NCI-H446 (cell line): ENCODE measurements at regions not wholly inside any gene's neighbourhood (a gene's known extent, or its start where the extent isn't known, plus 50 kb on each side); places are given as distances from the start of the nearest gene placed in this dataset.
"Not testable (repeated sequence)": the region's sequence is repeated elsewhere in the genome, so short reads cannot be mapped to it uniquely, and the experiment has no call there.

Experiments used
- DNase-seq, 2 experiments: peaks; one replicate each; lab custom pipeline; 2025; lab: John Stamatoyannopoulos, UW

DNA sequence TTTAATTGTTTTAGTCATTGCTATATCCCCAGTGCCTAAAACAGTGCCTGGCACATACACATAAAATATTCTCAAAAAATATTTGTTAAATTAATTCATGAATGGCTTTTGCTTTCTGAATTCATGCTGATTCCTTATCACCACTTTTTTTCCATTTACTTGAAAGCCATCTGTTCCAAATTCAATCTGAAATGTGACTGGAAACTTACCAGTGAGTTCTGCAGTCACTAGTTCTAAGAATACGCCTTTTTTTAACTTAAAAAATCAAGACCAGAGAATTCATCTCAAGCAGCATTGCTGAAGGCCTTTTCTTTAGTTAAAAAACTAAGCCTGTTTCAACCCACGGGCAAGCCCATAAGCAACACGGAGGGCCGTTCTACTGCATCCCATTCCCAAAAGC, 114.0 kb upstream of the ERCC4 start:
- DNase-seq: no peak

DNA sequence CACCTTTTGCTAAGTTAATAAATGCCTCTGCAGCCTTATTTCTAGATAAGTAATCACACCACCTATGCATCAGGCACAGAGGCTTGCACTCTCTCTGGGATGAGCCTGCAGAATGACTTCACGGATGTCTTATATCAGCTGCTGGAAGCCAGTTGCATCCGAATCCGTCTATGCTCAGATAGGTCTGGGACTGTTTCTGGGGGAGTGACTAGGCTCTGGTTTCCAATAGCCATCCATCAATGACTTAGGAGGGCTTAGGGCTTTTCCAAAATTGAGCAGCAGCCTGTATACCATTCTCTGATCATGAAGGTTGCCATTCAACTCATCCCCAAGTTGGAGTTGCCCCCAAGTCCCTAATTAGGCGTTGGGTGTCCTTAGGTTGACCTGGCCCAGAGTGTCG, 113.3 kb upstream of the ERCC4 start:
- DNase-seq: no peak

DNA sequence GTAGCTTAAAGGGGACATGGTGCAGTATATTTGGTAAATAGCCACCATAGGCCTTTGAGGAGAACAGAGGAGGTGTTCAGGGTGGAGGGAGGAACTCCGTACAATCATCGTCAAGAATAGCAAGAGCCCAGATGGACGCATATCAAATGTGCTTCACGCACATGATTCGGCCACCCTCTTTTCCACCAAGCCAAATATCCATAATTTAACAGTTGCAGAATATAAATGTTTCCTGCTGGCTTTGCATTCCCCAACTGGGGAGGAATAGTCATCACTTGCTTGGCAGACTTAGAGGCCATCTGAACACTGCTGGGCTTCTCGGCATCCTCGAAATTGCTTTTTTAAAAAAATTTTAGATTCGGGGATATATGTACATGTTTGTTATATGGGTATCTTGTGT, 111.9 kb upstream of the ERCC4 start:
- no peak for DNase-seq

DNA sequence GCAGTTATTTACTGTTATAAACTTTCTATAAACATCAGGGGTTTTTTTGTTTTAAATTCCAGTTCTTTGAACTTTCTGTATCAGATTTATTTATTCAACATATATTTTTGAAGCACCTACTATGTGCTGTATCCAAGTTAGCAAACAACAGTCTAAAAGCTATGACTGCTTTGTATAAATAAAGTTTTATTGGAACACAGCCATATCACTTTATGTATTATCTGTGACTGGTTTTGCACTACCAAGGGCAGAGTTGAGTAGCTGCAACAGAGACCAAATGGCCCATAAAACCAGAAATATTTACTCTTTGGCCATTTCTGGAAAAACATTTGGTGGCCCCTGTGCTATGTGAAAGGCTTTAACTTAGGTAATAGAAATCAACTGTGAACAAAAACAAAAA, 110.2 kb upstream of the ERCC4 start:
- DNase-seq: no peak

DNA sequence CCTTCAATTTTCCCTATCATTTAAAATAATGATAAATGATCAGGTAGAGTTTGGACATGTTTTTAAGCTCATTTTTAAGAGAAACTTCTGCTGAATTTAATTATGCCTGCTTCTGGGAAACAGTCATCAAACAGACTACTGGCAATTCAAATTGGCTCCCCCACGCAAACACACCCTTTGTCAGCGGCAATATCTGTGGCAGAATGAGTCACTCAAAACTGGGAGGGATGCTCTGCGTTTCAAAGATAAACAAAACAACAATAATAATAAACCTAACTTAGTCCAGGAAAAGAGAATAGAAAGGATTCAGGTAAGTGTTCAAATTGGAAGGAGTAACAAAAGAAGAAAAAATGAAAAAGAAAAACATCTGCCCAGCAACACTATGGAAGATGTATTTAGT, 108.1 kb upstream of the ERCC4 start:
- DNase-seq: no peak

DNA sequence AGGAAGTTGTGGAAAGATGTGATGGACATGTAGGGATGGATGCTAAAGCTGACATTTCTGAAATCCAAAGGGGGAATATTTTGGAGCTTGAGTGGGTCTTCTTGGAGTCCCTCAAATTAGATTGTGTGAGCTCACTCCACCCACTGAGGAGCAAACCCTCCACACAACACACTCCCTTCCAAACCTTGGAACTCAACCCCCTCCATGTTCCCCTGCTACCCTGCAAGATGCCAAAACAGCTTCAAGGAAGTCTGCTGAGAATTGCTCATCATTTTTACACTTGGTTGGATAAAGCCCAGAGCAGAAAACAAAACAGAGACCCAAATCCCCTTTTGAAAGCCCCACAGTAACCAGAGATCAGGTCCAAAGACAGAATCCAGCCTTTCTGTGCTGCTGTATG, 103.3 kb upstream of the ERCC4 start:
- DNase-seq: no peak

DNA sequence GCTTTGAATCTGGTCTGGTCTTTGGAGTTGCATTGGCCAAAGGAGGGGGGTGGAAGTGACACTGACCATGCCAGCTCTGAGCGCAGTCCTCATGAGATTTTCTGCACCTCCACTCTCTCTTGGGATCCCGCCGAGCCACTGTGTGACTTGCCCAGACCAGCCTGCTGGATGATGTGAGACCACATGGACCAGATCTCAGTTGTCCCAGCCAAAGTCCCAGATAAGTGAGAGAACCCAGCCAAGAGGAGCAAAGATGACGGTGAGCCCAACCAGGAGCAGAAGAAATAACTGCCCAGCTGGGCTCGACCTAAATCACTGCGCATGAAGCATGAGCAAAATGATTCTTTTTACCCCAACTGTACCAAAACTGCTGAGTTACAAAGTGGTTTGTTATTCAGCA, 96.5 kb upstream of the ERCC4 start:
- DNase-seq: no peak

DNA sequence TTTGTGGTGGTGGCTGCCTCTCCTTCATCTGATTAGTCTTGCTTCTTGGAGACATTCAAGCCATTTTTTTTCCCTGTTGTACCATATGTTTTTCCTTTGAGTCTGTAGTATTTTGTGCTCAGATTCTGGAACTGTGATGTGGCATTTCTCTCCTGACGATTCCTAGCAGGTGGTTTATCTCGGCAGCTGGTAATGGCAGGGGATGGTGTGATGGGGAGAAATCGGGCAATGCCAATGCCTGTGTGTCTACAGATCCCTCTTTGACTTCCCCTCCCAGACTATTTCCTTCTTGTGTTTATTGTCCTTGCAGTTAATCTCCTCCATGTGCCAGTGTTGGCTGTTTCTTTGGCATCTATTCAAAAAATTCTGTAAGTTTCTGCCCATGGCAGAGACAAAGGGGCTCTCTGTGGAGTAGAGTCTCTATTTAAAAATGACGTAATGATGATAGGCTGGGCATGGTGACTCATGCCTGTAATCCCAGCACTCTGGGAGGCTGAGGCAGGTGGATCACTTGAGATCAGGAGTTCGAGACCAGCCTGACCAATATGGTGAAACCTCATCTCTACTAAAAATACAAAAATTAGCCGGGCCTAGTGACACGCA, 90.2 kb upstream of the ERCC4 start:
- DNase-seq: peak in 1 of 2 experiments; percentile 75

DNA sequence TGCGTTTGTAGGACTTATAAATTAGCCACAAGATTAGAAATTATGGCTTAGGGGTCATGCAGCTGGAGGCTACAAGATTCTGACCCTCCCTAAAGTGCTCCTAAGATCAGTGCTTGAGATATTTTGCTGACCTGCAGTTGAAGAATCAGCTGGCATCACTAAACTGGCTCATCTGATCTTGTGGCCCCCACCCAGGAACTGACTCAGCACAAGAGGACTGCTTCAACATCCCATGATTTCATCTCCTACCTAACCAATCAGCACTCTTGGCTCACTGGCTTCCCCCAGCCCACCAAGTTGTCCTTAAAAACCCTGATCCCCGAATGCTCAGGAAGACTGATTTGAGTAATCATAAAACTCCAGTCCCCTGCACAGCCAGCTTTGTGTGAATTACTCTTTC, 86.4 kb upstream of the ERCC4 start:
- DNase-seq: no peak

DNA sequence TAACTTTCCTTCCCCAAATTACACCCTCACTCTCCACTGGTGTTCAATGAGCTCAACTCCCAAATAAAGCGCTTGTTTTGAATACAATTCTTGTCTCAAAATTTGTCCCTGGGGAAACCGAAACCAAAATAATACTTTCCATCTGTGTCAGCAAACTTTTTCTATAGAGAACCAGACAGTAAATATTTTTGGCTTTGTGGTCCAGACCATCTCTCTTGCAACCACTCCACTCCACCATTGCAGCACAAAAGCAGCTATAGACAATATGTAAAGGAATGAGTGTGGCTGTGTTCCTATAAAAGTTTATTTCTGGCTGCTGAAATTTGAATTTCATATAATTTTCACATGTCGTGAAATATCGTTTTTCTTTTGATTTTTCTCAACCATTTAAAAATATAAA, 84.6 kb upstream of the ERCC4 start:
- DNase-seq: no peak

DNA sequence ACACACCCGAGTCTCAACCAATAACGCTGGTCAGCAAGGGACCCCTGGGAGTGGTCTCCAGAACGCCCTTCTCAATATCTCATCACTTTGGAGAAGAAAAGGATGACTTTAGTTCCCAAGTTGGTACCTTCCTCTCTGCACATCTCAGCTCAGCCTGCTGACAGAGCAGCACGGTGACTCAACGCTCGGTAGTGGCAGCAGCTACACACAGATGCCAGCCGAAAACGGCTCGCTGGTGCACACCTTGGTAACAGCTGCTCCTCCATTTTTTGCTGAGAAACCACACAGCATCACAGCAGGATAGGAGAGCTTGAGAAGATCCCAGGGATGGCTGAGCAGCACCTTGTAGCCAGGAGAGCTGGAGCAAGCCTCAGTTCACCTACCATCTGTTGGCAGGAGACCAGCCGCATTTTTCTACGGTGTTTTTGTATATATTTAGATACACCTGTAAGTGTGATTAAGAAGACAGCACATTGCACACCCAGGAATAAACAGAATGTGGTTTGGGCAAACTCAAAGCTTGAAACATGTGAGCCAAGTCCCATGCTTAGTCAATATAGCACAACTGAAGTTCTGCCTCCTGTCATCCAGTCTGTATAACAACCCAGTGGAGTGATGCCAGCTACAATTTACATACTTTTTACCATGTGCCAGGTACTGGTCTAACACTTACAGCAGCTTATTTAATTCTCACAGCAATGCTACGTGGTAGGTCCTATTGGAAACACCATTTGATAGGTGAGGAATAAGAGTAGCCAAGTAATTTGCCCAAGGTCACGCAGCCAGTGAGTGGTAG, 83.8 kb upstream of the ERCC4 start:
- no peak for DNase-seq

DNA sequence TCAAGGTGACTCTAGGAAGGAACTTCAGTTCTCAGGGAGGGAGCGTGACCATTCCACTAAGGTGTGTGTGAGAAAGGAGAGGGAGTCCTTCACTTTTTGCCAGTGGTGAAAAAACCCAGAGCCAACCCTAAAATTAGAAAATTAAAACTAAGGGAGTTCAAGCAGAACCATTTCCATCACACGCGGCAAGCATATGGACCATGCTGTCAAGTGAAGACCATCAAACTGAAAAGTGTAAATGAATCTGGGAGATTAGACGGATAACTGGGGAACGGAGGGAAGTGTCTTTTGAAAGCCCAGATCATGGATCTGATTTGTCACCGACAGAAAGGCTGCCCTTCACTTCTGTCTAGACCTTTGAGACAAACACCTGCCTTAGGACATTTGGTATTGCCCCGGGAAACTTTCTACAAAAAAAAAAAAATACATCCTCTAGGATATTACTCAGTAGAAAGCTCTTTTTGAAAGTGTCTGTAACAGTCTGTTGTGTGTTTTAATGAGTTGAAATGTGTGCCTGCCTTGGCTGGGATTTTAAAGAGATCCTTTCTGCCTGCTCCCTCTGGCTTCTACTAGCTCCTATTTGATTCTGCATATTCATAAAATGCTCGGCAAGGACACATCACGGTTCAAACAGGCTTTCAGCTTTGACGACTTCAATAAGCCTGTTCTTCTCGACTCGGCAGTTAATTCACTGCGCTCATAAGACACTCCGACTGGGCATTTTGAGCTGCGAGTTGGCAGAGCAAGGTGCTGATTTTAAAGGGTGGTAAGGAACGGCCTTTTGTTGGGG, 81.4 kb upstream of the ERCC4 start:
- no peak for DNase-seq

DNA sequence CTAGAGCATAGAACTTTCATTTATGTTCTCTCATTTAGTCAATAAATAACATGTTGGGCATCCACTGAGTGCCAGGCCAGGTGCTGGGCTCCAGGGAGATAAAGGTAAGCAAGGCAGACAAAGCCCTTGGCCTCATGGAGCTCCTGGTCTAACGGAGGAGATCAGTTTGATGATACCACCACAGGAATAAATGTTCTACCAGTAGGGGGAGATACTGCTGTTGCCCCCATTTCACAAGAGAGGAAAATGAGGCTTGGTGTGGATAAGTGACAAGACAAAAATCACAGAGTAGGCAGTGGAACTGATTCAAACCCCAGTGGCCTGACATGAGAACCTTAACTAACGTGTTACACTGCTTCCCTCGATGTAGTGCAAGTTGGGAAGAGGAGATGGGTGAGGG, 80.4 kb upstream of the ERCC4 start:
- DNase-seq: no peak

DNA sequence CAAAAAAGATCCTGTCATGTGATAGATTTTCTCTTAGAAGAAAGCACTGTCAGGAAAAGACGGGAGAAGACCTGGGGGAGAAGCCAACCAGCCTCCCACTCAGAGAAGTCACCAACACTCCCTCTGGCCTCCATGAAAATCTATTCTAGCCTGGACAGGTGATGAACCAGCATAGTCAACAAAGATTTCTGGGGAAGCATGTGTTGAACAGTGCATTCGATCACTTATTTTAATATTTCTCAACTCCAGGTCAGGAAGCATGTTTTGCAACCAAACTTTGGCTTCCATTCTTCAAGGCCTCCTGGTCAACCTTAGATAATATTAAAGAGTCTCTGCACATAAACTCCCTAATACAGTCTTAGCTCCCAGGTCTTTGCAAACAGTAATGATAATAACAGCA, 74.7 kb upstream of the ERCC4 start:
- no peak for DNase-seq

DNA sequence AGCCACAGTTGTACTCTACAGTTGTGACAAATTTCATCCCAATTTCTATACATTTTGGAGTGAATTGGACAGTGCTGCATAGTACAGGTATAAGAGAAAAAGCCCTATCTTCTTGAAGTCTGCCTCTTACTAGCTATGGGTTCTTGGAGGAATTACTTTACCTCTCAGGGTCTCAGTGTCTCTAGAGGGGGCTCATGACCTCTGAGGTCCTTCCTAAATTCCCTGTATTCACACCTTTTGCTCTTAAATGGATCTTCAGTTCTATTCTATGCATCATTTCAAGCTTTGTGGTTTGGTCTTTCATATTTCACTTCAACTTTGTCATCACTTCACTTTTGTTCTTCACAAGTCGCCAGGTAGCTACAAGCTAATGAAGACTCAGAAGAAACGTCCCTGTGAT, 71.2 kb upstream of the ERCC4 start:
- DNase-seq: no peak

DNA sequence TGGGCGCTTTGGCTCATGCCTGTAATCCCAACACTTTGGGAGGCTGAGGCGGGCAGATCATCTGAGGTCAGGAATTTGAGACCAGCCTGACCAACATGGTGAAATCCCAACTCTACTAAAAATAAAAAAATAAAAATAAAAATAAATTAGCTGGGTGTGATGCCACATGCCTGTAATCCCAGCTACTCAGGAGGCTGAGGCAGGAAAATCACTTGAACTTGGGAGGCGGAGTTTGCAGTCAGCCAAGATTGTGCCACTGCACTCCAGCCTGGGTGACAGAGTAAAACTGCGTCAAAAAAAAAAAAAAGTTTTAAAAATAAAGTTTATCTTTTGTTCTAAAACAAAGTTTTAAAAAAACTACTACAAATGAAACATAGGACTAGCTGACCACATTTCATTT, 69.8 kb upstream of the ERCC4 start:
- not testable (repeated sequence) for DNase-seq

DNA sequence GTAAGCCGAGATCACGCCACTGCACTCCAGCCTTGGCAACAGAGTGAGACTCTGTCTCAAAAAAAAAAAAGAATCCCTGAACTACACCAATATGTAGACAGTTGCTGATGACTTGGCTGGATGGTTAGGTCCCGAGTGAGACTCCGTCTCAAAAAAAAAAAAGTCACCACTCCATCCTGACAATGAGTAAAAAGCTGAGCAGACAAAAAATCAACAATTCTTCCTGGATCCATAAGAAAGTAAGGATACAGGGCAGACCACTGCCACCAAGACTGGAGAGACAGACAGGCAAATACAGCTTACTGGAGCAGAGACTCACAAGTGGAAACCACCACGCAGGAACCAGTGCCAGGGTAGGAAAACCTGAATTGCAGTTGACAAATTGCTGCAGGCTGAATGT, 67.1 kb upstream of the ERCC4 start:
- no peak for DNase-seq

DNA sequence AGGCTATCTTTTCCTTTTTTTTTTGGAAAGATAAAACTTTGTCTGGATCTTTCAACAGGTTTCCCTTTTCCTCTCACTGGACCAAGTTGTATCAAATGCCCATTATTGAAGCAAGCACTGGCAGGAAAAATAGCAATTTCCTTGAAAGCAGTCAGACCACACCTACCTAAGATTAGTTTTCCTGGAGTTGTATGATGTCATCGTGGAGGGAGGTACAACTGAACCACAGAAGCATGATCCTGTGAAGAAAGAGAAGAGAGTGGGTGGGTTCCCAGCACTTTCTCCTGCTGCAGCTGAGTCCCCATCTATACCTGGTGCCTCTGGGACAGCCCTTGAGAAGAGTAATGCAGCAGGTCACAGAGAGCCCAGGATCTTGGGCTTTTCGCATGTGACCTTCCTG, 63.6 kb upstream of the ERCC4 start:
- no peak for DNase-seq

DNA sequence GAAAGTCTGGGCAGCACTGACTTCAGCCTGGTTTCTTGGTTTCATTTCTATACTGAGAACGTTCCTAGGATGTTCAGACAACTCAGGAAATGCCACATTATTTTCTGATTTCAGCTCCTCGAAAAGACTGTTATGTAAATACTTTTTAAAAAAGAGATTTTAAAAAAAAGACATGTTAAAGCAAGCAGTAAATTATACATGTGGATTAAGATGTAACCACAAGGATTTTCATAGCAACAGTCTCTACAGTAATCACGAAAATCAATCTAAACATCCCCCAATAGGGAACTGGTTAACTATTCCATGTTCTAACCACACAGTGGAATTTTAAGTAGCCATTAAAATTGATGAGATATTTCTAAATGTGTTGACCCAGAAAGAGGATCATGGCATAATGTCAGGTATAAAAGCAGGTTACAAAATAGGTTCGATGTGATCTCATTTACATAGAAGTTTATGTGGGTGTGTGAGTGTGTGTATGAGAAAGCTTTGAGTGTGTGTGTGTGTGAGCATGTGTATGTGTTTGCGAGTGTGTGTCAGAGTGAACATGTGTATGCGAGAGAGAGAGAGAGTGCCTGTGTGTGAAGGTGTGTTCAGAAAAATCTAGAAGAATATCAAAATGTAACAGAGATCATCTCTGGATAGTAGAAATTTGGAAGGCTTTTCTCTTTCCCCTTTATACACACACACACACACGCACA, 63.0 kb upstream of the ERCC4 start:
- DNase-seq: no peak

DNA sequence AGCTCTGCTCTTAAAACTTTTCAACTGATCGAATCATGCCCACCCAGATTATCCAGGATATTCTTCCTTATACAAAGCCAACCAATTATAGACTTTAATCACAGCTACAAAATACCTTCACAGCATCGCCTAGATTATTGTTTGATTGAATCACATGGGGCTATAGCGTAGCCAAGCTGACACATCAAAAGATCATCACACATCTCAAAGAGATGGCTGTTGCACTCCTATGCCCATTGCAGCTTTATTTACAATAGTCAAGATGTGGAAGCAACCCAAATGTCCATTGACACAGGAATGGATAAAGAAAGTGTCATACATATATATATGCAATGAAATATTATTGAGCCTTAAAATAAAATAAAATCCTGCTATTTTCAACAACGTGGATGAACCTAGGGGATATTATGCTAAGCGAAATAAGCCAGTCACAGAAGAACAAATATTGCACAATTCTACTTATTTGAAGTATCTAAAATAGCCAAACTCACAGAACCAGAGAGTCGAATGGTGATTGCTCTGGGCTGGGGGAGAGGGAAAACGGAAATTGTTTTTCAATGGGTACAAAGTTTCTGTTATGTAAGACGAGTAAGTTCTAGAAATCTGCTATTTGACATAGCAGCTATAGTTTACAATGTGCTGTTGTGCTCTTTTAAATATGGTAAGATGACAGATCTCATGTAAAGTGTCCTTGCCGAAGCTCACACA, 60.9 kb upstream of the ERCC4 start:
- no peak for DNase-seq

DNA sequence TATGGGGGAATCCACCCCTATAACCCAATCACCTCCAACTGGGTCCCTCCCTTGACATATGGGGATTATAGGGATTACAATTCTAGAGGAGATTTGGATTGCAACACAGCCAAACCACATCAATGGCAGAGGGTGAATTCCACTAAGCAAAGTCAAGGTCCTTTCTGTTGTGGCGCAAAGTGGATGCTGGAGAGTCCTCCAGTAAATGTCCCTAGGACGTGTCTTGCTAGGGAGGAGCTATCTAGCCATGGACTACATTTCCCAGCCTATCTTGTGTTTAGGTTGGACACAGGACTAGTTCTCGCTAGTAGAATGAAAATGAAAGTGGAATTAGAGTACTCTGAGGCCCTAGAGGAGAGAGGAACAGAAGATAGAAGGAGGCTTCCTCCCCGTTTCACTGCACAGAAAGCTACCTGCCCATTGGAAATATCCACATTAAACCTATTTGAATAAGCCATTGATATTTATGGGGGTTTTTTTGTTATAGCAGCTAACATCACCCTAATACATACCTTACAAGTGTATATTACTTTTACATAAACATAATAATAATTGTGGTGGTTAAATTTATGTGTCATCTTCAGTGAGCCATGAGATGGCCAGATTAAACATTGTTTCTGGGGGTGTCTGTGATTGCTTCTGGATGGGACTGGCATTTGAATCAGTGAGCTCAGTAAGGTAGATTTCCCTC, 56.7 kb upstream of the ERCC4 start:
- no peak for DNase-seq
